CD4-positive, alpha-beta memory T cell (primary cell): ENCODE measurements at regions not wholly inside any gene's neighbourhood (a gene's known extent, or its start where the extent isn't known, plus 50 kb on each side); places are given as distances from the start of the nearest gene placed in this dataset.
"Not testable (repeated sequence)": the region's sequence is repeated elsewhere in the genome, so short reads cannot be mapped to it uniquely, and the experiment has no call there.

Experiments
- CTCF ChIA-PET: fragments of 350-600 bp; sonication (Branson Sonifier 250); formaldehyde crosslinking; loops from one replicate; lab custom pipeline; 2021; ENCODE audit warnings: inconsistent platforms; ENCODE audit not compliant: partially characterized antibody; lab: Charles Lee
- POLR2A ChIA-PET: fragments of 350-600 bp; sonication (Branson Sonifier 250); formaldehyde crosslinking; loops from one replicate; lab custom pipeline; 2021; ENCODE audit not compliant: partially characterized antibody; lab: Charles Lee
- DNase-seq, 5 donors: peaks; one replicate each; pipeline versions ENCODE4 v3.0.0 to v3.0.0-alpha.2; 2020 to 2022; ENCODE audit warnings: mixed read lengths in 1 of 5
- H3K27ac ChIP-seq: one replicate; pipeline ENCODE4 v1.7.0; 2013; ENCODE audit warnings: low read depth, low read length
- H3K27me3 ChIP-seq: 2 replicates; pipeline ENCODE4 v1.7.0; 2013; ENCODE audit warnings: mild to moderate bottlenecking, low read length, moderate library complexity; ENCODE audit not compliant: insufficient read depth
- H3K36me3 ChIP-seq: 2 replicates; pipeline ENCODE4 v1.7.0; 2013; ENCODE audit warnings: mild to moderate bottlenecking, low read length, moderate library complexity; ENCODE audit not compliant: insufficient read depth
- H3K4me1 ChIP-seq: 2 replicates; pipeline ENCODE4 v1.7.0; 2013; ENCODE audit warnings: mild to moderate bottlenecking, low read length, moderate library complexity; ENCODE audit not compliant: insufficient read depth
- H3K4me3 ChIP-seq, 2 donors: one replicate each; pipeline ENCODE4 v1.7.0; 2013; ENCODE audit warnings: low read length in 2 of 2, mild to moderate bottlenecking in 1 of 2
- H3K9me3 ChIP-seq, 2 donors: one replicate each; pipeline ENCODE4 v1.7.0; 2013; ENCODE audit warnings: low read length in 2 of 2, control low read depth in 1 of 2; ENCODE audit not compliant: control insufficient read depth in 1 of 2
- H3K27ac Mint-ChIP-seq, 7 donors: one replicate each; pipeline ENCODE4 v1.8.0; 2020 to 2021; ENCODE audit warnings: mixed read lengths in 7 of 7, mild to moderate bottlenecking in 6 of 7, inconsistent platforms in 3 of 7, moderate library complexity in 3 of 7
- H3K27me3 Mint-ChIP-seq, 2 donors: one replicate each; pipeline ENCODE4 v1.8.0; 2020 to 2021; ENCODE audit warnings: mixed read lengths in 2 of 2
- H3K36me3 Mint-ChIP-seq, 2 donors: one replicate each; pipeline ENCODE4 v1.8.0; 2020 to 2021; ENCODE audit warnings: mixed read lengths in 2 of 2, inconsistent platforms in 1 of 2, mild to moderate bottlenecking in 1 of 2
- H3K4me1 Mint-ChIP-seq, 4 donors: one replicate each; pipeline ENCODE4 v1.8.0; 2020 to 2021; ENCODE audit warnings: mixed read lengths in 4 of 4, mild to moderate bottlenecking in 1 of 4
- H3K4me3 Mint-ChIP-seq, 8 donors: one replicate each; pipeline ENCODE4 v1.8.0; 2020 to 2021; ENCODE audit warnings: mixed read lengths in 8 of 8, mild to moderate bottlenecking in 7 of 8, moderate library complexity in 6 of 8, inconsistent platforms in 3 of 8
- H3K9me3 Mint-ChIP-seq, 8 donors: one replicate each; pipeline ENCODE4 v1.8.0; 2020 to 2021; ENCODE audit warnings: mixed read lengths in 8 of 8, mild to moderate bottlenecking in 5 of 8, inconsistent platforms in 3 of 8, moderate library complexity in 1 of 8
- intact Hi-C: fragments of 100-400 bp; cut with micrococcal nuclease; formaldehyde crosslinking; loops from one replicate; pipeline ENCODE4 v1.15.1; 2023

DNA sequence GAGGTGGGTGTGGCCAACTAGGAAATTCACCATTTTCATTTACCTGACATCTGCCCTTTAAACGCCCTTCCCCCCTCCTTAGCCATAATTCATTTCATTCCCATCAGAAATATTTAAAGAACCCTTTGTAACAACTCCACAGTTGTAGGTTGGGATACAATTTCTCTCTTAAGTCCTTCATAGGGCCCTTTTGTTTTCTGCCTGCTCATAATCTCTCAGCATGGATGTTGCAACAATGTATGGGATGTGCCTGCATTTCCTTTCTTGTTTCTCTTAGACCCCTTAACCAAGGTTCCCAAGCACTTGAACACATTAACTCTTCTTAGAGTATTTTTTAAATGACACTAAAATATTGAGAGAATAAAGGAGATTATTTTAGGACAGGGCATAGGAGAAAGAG, 51.7 kb upstream of the MYO10 start:
- H3K27ac Mint-ChIP-seq: no peak overlapping the region
- H3K9me3 Mint-ChIP-seq: peaks cover 0 to 5% (median 0%) of the 10 kb centered on the region in 8 donors
- H3K27me3 Mint-ChIP-seq: peaks cover 0 to 4% of the 10 kb centered on the region in 2 donors
- Histone ChIP-seq H3K4me1 (no peaks in the 10 kb centered on the region), H3K36me3 (no peaks in the 10 kb centered on the region), H3K4me3 (no peak overlapping the region), H3K27ac (no peak overlapping the region), H3K9me3 (no peaks in the 10 kb centered on the region), H3K27me3 (no peaks in the 10 kb centered on the region)
- intact Hi-C loops: no loop called here
- peaks cover 0 to 5% (median 2%) of the 10 kb centered on the region in 4 donors for H3K4me1 Mint-ChIP-seq
- ChIA-PET POLR2A (no interaction called here), CTCF (no interaction called here)
- DNase-seq: no peak
- H3K36me3 Mint-ChIP-seq: no peaks in the 10 kb centered on the region
- H3K4me3 Mint-ChIP-seq: no peak overlapping the region

DNA sequence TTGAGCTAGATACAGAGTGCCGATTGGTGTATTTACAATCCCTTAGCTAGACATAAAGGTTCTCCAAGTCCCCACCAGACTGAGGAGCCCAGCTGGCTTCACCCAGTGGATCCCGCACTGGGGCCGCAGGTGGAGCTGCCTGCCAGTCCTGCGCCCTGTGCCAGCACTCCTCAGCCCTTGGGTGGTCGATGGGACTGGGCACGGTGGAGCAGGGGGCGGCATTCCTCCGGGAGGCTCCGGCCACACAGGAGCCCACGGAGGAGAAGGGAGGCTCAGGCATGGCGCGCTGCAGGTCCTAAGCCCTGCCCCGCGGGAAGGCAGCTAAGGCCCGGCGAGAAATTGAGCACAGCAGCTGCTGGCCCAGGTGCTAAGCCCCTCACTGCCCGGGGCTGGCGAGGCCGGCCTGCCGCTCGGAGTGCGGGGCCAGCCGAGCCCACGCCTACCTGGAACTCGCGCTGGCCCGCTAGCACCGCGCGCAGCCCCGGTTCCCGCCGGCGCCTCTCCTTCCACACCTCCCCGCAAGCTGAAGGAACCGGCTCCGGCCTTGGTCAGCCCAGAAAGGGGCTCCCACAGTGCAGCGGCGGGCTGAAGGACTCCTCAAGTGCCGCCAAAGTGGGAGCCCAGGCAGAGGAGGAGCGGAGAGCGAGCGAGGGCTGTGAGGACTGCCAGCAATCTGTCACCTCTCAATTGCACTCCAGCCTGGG, 54.9 kb upstream of the MYO10 start:
- H3K4me1 ChIP-seq, H3K36me3 Mint-ChIP-seq, H3K27me3 Mint-ChIP-seq, H3K9me3 ChIP-seq, H3K27ac ChIP-seq, H3K27ac Mint-ChIP-seq, H3K4me3 ChIP-seq, POLR2A ChIA-PET, CTCF ChIA-PET, DNase-seq, H3K4me3 Mint-ChIP-seq, H3K4me1 Mint-ChIP-seq, H3K27me3 ChIP-seq, intact Hi-C loops, H3K9me3 Mint-ChIP-seq, H3K36me3 ChIP-seq: not testable (repeated sequence)

DNA sequence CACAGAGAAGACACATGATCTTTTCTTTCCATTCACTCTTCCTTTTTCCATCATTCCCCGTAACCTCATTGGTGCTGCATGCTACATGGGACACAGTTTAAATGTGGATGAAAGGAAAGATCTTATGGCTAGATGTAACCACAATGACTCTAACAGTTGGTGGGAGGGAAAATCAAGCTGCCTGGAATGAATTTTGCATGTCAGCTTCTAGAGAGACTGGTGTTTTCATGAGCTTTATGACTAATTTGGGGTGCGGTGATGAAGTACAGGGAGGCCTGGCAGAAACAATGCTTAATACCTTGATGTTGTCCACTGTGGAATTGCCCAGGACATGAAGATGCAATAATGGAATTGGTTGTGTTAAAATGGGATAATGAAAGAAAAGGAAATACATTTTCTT, 55.9 kb upstream of the MYO10 start:
- intact Hi-C loops: no loop called here
- H3K27ac ChIP-seq: no peak overlapping the region
- no peak overlapping the region for H3K27ac Mint-ChIP-seq
- no peak overlapping the region for H3K4me3 Mint-ChIP-seq
- H3K4me1 Mint-ChIP-seq: peaks cover 0 to 5% (median 2%) of the 10 kb centered on the region in 4 donors
- DNase-seq: no peak
- H3K4me3 ChIP-seq: no peak overlapping the region
- no peaks in the 10 kb centered on the region for H3K27me3 ChIP-seq
- H3K9me3 ChIP-seq: no peaks in the 10 kb centered on the region
- H3K9me3 Mint-ChIP-seq: peaks cover 0 to 5% (median 0%) of the 10 kb centered on the region in 8 donors
- no peaks in the 10 kb centered on the region for H3K36me3 Mint-ChIP-seq
- peaks cover 0 to 7% of the 10 kb centered on the region in 2 donors for H3K27me3 Mint-ChIP-seq
- ChIA-PET POLR2A (no interaction called here), CTCF (no interaction called here)
- H3K4me1 ChIP-seq: no peaks in the 10 kb centered on the region
- no peaks in the 10 kb centered on the region for H3K36me3 ChIP-seq

DNA sequence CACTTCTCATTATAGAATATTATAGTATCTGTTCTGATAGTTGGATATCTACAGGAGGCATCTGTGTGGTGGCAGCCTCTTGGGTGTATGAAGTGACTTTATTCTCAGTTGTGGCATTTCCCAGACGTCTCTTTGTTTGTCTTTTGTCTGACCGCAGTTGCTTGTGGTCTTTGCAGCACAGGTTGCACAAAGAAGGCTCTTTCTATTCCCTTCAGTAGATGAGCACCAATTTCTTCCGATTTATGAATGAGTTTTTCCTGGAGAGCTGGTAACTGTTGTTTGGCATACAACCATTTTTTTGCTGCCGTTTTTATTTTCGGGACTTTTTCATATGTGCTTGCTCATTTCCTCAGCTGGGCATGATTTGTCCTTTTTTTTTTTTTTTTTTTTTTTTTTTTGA, 56.4 kb upstream of the MYO10 start:
- CTCF ChIA-PET: no interaction called here
- no peak overlapping the region for H3K4me3 Mint-ChIP-seq
- H3K9me3 Mint-ChIP-seq: peaks cover 0 to 8% (median 0%) of the 10 kb centered on the region in 8 donors

DNA sequence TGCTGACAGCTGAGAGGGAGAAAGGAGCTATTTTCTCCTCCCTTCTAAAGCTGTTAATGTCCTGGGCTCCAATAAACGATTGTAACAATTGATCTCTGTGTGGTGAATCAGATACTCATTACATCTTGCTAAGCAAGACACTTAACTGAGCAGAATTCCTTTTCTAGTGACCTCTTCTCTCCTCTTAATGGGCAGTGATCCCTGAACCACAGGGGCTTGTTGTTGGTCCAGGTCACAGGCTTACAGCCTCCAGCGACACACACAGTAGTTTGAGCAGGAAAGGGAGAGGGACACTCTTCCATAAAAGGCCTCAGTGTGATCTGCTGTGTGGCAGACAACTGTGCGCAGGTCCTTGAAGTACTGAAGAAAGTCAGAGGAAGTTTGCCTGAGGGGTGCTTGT, 58.5 kb upstream of the MYO10 start:
- H3K27me3 ChIP-seq: no peaks in the 10 kb centered on the region
- H3K27me3 Mint-ChIP-seq: peaks cover 0 to 7% of the 10 kb centered on the region in 2 donors
- CTCF ChIA-PET: no interaction called here
- H3K9me3 Mint-ChIP-seq: peaks cover 0 to 8% (median 0%) of the 10 kb centered on the region in 8 donors
- no peaks in the 10 kb centered on the region for H3K36me3 Mint-ChIP-seq
- H3K36me3 ChIP-seq: no peaks in the 10 kb centered on the region
- H3K4me3 ChIP-seq: no peak overlapping the region
- no peak overlapping the region for H3K4me3 Mint-ChIP-seq
- no peak overlapping the region for H3K27ac Mint-ChIP-seq
- no peak for DNase-seq
- H3K27ac ChIP-seq: no peak overlapping the region
- no peaks in the 10 kb centered on the region for H3K4me1 ChIP-seq
- H3K9me3 ChIP-seq: no peaks in the 10 kb centered on the region
- peaks cover 0 to 5% (median 2%) of the 10 kb centered on the region in 4 donors for H3K4me1 Mint-ChIP-seq
- POLR2A ChIA-PET: no interaction called here
- intact Hi-C loops: no loop called here

More for the DNA sequence above, 56.4 kb upstream of the MYO10 start:
- Histone ChIP-seq H3K4me1 (no peaks in the 10 kb centered on the region), H3K9me3 (no peaks in the 10 kb centered on the region), H3K4me3 (no peak overlapping the region), H3K27ac (no peak overlapping the region), H3K27me3 (no peaks in the 10 kb centered on the region), H3K36me3 (no peaks in the 10 kb centered on the region)
- Mint-ChIP-seq H3K4me1 (peaks cover 0 to 5% (median 2%) of the 10 kb centered on the region in 4 donors), H3K36me3 (no peaks in the 10 kb centered on the region), H3K27me3 (peaks cover 0 to 7% of the 10 kb centered on the region in 2 donors), H3K27ac (no peak overlapping the region)
- intact Hi-C loops: no loop called here
- POLR2A ChIA-PET: no interaction called here
- DNase-seq: peak in 2 of 5 donors; percentile 0 to 4

DNA sequence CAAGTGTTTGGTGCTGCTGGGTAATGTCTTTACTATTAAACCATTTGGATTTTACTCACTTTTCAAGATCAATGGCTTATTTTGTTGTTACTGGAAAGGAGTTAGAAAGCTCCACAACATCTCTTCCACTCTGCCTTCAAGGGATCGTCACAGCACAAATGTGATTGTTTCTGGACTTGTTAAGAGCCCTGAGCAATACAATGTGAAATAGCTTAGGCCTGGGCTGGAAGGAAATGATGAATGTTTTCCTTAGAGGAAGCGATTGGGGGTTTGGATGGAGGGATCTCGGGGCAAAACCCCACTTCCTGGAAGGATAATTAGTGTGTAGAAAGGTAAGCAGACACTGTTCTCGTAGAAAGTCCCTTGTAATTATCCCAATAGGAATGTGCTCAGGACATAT, 59.3 kb upstream of the MYO10 start:
- intact Hi-C loops: no loop called here
- H3K27ac Mint-ChIP-seq: no peak overlapping the region
- no peak overlapping the region for H3K4me3 ChIP-seq
- H3K27me3 ChIP-seq: no peaks in the 10 kb centered on the region
- ChIA-PET CTCF (no interaction called here), POLR2A (no interaction called here)
- no peaks in the 10 kb centered on the region for H3K36me3 ChIP-seq
- DNase-seq: no peak
- H3K36me3 Mint-ChIP-seq: no peaks in the 10 kb centered on the region
- H3K27me3 Mint-ChIP-seq: peaks cover 0 to 7% of the 10 kb centered on the region in 2 donors
- no peaks in the 10 kb centered on the region for H3K9me3 ChIP-seq
- H3K4me3 Mint-ChIP-seq: no peak overlapping the region
- no peaks in the 10 kb centered on the region for H3K4me1 ChIP-seq
- H3K27ac ChIP-seq: no peak overlapping the region
- peaks cover 0 to 5% (median 2%) of the 10 kb centered on the region in 4 donors for H3K4me1 Mint-ChIP-seq
- peaks cover 0 to 8% (median 3%) of the 10 kb centered on the region in 8 donors for H3K9me3 Mint-ChIP-seq

DNA sequence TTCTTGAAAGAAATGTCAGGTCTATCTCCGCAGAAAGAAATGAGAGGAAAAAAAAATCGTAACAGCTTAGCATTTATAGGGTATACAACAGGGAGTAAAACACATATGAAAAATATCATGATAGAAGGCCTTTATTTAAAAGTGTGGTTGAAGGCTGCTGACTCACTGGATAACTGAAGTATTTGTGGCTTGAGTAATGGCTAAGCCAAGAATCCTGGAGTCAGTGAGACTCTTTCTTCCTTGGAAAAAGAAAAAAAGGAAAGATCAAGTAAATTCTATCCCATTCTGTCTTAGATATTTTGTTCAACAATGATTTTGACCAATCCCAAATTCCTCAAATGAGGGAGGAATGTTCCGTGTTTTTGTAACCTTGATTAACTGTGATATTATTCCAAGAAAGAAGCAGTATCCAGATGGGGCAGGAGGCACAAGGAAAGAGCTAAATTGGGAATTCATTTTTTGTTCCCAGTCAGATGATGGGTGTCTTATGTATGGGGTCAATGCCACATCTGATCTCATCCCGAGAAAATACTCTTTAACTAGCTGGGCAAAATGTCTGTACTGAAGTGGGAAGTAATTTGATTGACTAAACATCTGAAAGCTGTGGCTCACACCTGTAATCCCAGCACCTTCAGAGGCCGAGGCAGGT, 64.3 kb upstream of the MYO10 start:
- peaks cover 0 to 8% (median 3%) of the 10 kb centered on the region in 8 donors for H3K9me3 Mint-ChIP-seq
- Histone ChIP-seq H3K4me1 (no peaks in the 10 kb centered on the region), H3K27me3 (no peaks in the 10 kb centered on the region), H3K4me3 (no peak overlapping the region), H3K36me3 (no peaks in the 10 kb centered on the region), H3K27ac (no peak overlapping the region), H3K9me3 (no peaks in the 10 kb centered on the region)
- ChIA-PET CTCF (no interaction called here), POLR2A (no interaction called here)
- no peaks in the 10 kb centered on the region for H3K27me3 Mint-ChIP-seq
- DNase-seq: no peak
- H3K4me3 Mint-ChIP-seq: no peak overlapping the region
- intact Hi-C loops: no loop called here
- H3K4me1 Mint-ChIP-seq: no peaks in the 10 kb centered on the region
- no peaks in the 10 kb centered on the region for H3K36me3 Mint-ChIP-seq
- no peak overlapping the region for H3K27ac Mint-ChIP-seq
